COLO668 (cell line): ENCODE measurements at regions not wholly inside any gene's neighbourhood (a gene's known extent, or its start where the extent isn't known, plus 50 kb on each side); places are given as distances from the start of the nearest gene placed in this dataset.

Source experiments
- DNase-seq: peaks from one replicate; lab custom pipeline; 2025; ENCODE audit not compliant: unreplicated experiment; lab: John Stamatoyannopoulos, UW

- no peak for DNase-seq
Measured at GRCh38 chr11:119889728-119890280, 160.8 kb upstream of the NECTIN1 start.

GRCh38 chr11:119889111-119889510 lies 160.1 kb upstream of the NECTIN1 start:
- DNase-seq: no peak

- no peak for DNase-seq
Measured at GRCh38 chr11:119888119-119888518, 159.1 kb upstream of the NECTIN1 start.

GRCh38 chr11:119886667-119887230 lies 157.7 kb upstream of the NECTIN1 start:
- DNase-seq: no peak

GRCh38 chr11:119885861-119886567 lies 157.0 kb upstream of the NECTIN1 start:
- DNase-seq: peak; percentile 10

GRCh38 chr11:119885067-119885466 lies 156.1 kb upstream of the NECTIN1 start:
- DNase-seq: peak; percentile 13

GRCh38 chr11:119882316-119882715 lies 153.3 kb upstream of the NECTIN1 start:
- no peak for DNase-seq

GRCh38 chr11:119880873-119881272 lies 151.9 kb upstream of the NECTIN1 start:
- no peak for DNase-seq

- no peak for DNase-seq
Measured at GRCh38 chr11:119880143-119880542, 151.1 kb upstream of the NECTIN1 start.

- no peak for DNase-seq
Measured at GRCh38 chr11:119878990-119879389, 150.0 kb upstream of the NECTIN1 start.

- DNase-seq: no peak
Measured at GRCh38 chr11:119876841-119877240, 147.8 kb upstream of the NECTIN1 start.

GRCh38 chr11:119875841-119876600 lies 147.0 kb upstream of the NECTIN1 start:
- DNase-seq: no peak

GRCh38 chr11:119874660-119875238 lies 145.7 kb upstream of the NECTIN1 start:
- DNase-seq: no peak

- DNase-seq: no peak
Measured at GRCh38 chr11:119873761-119874421, 144.9 kb upstream of the NECTIN1 start.

GRCh38 chr11:119872611-119873310 lies 143.8 kb upstream of the NECTIN1 start:
- DNase-seq: no peak

- DNase-seq: no peak
Measured at GRCh38 chr11:119865661-119866156, 136.7 kb upstream of the NECTIN1 start.

GRCh38 chr11:119864836-119865235 lies 135.8 kb upstream of the NECTIN1 start:
- no peak for DNase-seq

- peak; percentile 89 for DNase-seq
Measured at GRCh38 chr11:119863851-119864601, 135.0 kb upstream of the NECTIN1 start.

- no peak for DNase-seq
Measured at GRCh38 chr11:119863236-119863635, 134.2 kb upstream of the NECTIN1 start.
